Caco-2 (cell line): ENCODE measurements at regions not wholly inside any gene's neighbourhood (a gene's known extent, or its start where the extent isn't known, plus 50 kb on each side); places are given as distances from the start of the nearest gene placed in this dataset.
A peak's percentile ranks its signal among the peaks of the same experiment; 100 is the strongest.

Experiments
- BruUV-seq: library from RNA; stranded (reverse); fragments of 400-500 nt; replicated peaks from 2 replicates; lab custom pipeline; 2021; lab: Mats Ljungman, UMichigan
- CTCF ChIA-PET: fragments of 300-600 bp; sonication (Branson Sonifier 250); formaldehyde crosslinking; loops from one replicate; lab custom pipeline; 2022; ENCODE audit warnings: antibody characterized with exemption; lab: Charles Lee
- POLR2A ChIA-PET: fragments of 300-600 bp; sonication (Branson Sonifier 250); formaldehyde crosslinking; loops from one replicate; lab custom pipeline; 2022; ENCODE audit warnings: antibody characterized with exemption; lab: Charles Lee
- DNase-seq, 2 experiments: peaks; one replicate each; pipeline versions ENCODE4 v3.0.0 to v3.0.0-alpha.2; 2020 to 2022
- H3K27me3 ChIP-seq: replicated peaks from 2 replicates; pipeline ENCODE4 v1.6.0; 2011; ENCODE audit warnings: low read length; ENCODE audit not compliant: control insufficient read depth, insufficient read depth
- H3K36me3 ChIP-seq: 2 replicates; pipeline ENCODE4 v1.5.1; 2011; ENCODE audit warnings: low read length; ENCODE audit not compliant: control insufficient read depth, insufficient read depth
- H3K4me1 ChIP-seq: fragments of 250-450 bp; sonication (Bioruptor Pico); 2 replicates; pipeline ENCODE4 v1.5.1; 2020; ENCODE audit warnings: mild to moderate bottlenecking
- H3K4me3 ChIP-seq: 2 replicates; pipeline ENCODE4 v1.5.1; 2011; ENCODE audit warnings: low read depth, mild to moderate bottlenecking, control low read depth, low read length
- H3K9me3 ChIP-seq: fragments of 250-450 bp; sonication (Bioruptor Pico); 2 replicates; pipeline ENCODE4 v1.5.1; 2020; ENCODE audit warnings: mild to moderate bottlenecking, moderate library complexity
- H3K27ac Mint-ChIP-seq: one replicate; pipeline ENCODE4 v1.8.0; 2022; ENCODE audit warnings: mixed read lengths; ENCODE audit not compliant: unreplicated experiment
- H3K27me3 Mint-ChIP-seq: one replicate; pipeline ENCODE4 v1.8.0; 2022; ENCODE audit warnings: mixed read lengths; ENCODE audit not compliant: insufficient read depth, unreplicated experiment
- H3K36me3 Mint-ChIP-seq: one replicate; pipeline ENCODE4 v1.8.0; 2022; ENCODE audit warnings: mild to moderate bottlenecking, mixed read lengths; ENCODE audit not compliant: insufficient read depth, unreplicated experiment
- H3K4me1 Mint-ChIP-seq: one replicate; pipeline ENCODE4 v1.8.0; 2022; ENCODE audit warnings: low read depth, mixed read lengths; ENCODE audit not compliant: unreplicated experiment
- H3K4me3 Mint-ChIP-seq: one replicate; pipeline ENCODE4 v1.8.0; 2022; ENCODE audit warnings: mild to moderate bottlenecking, moderate library complexity, mixed read lengths; ENCODE audit not compliant: unreplicated experiment
- H3K9me3 Mint-ChIP-seq: one replicate; pipeline ENCODE4 v1.8.0; 2022; ENCODE audit warnings: mixed read lengths; ENCODE audit not compliant: unreplicated experiment
- intact Hi-C: fragments of 100-400 bp; cut with micrococcal nuclease; formaldehyde crosslinking; loops from one replicate; pipeline ENCODE4 v1.10.0; 2022; ENCODE audit not compliant: unreplicated experiment
- TF ChIP-seq, protein P1 (sequence below), 2 experiments: fragments of 200-600 bp in 1 of 2; IDR thresholded peaks; 1 replicate in 1 of 2; 2 replicates in 1 of 2; pipeline versions ENCODE4 v1.5.1 to v1.8.0; 2011 to 2022; ENCODE audit warnings: antibody characterized with exemption in 1 of 2, control low read depth in 1 of 2, inconsistent platforms in 1 of 2, low read depth in 1 of 2, low read length in 1 of 2, mild to moderate bottlenecking in 1 of 2, moderate library complexity in 1 of 2; ENCODE audit not compliant: insufficient read depth in 1 of 2, severe bottlenecking in 1 of 2, unreplicated experiment in 1 of 2

DNA sequence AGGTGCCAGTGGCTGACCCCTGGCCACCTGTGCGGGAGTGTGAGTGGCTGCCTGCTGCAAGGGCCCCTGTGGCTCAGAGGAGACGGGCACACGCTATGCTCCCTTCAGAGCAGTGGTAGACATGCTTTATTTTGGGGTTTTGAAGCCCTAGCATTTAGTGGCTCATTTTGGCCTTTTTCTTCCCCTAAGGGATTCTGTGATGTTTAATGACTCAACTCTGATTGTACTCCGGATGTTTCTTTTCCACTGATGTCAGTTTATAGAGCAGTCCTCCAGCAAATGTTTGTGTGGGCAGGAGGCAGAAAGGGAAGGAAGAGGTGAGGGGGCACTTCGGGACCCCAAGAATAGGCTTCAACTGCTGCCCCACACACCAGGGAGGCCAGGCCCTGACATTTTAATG, 288.9 kb upstream of the C2CD4B start:
- DNase-seq, result no peak
- peaks cover 27% of the 10 kb centered on the region for H3K4me1 Mint-ChIP-seq
- TF ChIP-seq, protein P1, sequence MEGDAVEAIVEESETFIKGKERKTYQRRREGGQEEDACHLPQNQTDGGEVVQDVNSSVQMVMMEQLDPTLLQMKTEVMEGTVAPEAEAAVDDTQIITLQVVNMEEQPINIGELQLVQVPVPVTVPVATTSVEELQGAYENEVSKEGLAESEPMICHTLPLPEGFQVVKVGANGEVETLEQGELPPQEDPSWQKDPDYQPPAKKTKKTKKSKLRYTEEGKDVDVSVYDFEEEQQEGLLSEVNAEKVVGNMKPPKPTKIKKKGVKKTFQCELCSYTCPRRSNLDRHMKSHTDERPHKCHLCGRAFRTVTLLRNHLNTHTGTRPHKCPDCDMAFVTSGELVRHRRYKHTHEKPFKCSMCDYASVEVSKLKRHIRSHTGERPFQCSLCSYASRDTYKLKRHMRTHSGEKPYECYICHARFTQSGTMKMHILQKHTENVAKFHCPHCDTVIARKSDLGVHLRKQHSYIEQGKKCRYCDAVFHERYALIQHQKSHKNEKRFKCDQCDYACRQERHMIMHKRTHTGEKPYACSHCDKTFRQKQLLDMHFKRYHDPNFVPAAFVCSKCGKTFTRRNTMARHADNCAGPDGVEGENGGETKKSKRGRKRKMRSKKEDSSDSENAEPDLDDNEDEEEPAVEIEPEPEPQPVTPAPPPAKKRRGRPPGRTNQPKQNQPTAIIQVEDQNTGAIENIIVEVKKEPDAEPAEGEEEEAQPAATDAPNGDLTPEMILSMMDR (IDR thresholded peaks at IDR 0.05; ENCODE audit: insufficient read depth in 1 of 2, low read depth in 1 of 2, low read length in 1 of 2, severe bottlenecking in 1 of 2, unreplicated experiment in 1 of 2), result no peak
- no peaks in the 10 kb centered on the region for H3K9me3 Mint-ChIP-seq
- H3K27ac Mint-ChIP-seq, result peak overlapping the region; percentile 39
- no peaks in the 10 kb centered on the region for H3K27me3 Mint-ChIP-seq
- CTCF ChIA-PET, result no interaction called here
- intact Hi-C loops, result no loop called here
- no peaks in the 10 kb centered on the region for H3K9me3 ChIP-seq
- H3K27me3 ChIP-seq, result no peaks in the 10 kb centered on the region
- H3K4me3 Mint-ChIP-seq, result no peak overlapping the region
- H3K4me3 ChIP-seq, result no peak overlapping the region
- no peaks in the 10 kb centered on the region for H3K36me3 ChIP-seq
- H3K4me1 ChIP-seq, result peaks cover 3% of the 10 kb centered on the region; the same call in 1 of the 2 replicates
- no TSS peak for BruUV-seq
- peaks cover 27% of the 10 kb centered on the region for H3K36me3 Mint-ChIP-seq
- POLR2A ChIA-PET, result no interaction called here

DNA sequence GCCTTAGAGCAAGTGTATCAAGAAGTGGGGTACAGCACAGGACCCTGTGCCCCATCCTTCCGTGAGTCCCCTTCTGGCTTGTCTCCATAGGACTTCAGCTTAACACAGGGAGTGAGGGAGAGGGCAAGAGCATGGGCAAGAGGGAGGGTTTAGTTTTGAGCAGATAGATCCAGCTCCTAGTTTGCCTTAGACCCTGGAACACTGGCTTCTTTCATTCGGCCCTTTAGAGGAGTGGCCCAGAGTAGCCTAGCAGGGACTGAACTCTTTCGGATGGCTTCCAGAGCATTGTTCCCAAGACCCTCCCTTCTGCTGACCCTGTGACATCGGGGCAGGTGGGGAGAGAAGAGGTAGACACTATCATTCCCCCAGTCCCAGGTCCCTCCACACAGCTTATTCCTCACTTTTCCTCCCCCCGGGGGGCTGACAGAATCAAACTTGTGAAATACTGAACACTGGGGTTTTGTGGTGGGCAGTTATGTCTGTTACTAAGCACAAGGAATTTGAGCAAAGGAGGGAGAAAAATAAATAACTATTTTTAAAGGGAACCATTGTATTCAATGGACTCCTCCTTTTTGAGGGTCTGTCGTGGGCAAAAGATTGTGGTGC, 289.6 kb upstream of the C2CD4B start:
- Mint-ChIP-seq H3K9me3 (no peaks in the 10 kb centered on the region), H3K4me1 (peaks cover 26% of the 10 kb centered on the region), H3K36me3 (peaks cover 27% of the 10 kb centered on the region), H3K27me3 (no peaks in the 10 kb centered on the region), H3K27ac (peak overlapping the region; percentile 39), H3K4me3 (no peak overlapping the region)
- ChIA-PET CTCF (interaction anchor here (0.7 kb wide), 1 partner anchor 99 kb away, joined by 3 read pairs; no protein-coding TSS in a partner anchor), POLR2A (no interaction called here)
- Histone ChIP-seq H3K36me3 (no peaks in the 10 kb centered on the region), H3K4me1 (peaks cover 3% of the 10 kb centered on the region; the same call in 1 of the 2 replicates), H3K4me3 (no peak overlapping the region), H3K9me3 (no peaks in the 10 kb centered on the region), H3K27me3 (no peaks in the 10 kb centered on the region)
- no TSS peak for BruUV-seq
- TF ChIP-seq, protein P1 (IDR thresholded peaks at IDR 0.05; ENCODE audit: insufficient read depth in 1 of 2, low read depth in 1 of 2, low read length in 1 of 2, severe bottlenecking in 1 of 2, unreplicated experiment in 1 of 2), result no peak
- intact Hi-C loops, result no loop called here
- DNase-seq, result no peak

DNA sequence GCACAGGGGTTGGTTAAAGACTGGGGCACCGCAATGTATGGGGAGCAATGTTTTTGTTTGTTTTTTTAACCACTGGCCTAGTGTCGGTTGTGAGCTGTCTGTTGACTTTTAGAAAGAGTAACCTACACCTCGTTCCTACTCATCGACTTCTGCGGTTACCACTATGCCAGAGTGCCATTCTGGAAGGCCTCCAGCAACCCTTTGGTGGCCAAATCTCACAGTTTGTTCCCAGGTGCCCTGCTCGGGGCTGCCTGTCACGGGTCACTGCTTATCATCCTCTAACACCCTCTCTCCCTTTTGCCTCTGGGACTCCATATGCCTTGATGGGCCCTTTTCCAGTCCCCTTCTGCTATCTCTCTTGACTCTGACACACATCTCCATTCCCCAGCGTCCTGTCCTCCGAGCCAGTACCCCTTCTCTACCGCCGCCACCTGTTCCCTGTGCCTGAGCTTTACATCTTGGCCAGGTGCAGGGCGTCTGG, 290.4 kb upstream of the C2CD4B start:
- Mint-ChIP-seq H3K9me3 (no peaks in the 10 kb centered on the region), H3K4me1 (peaks cover 21% of the 10 kb centered on the region), H3K36me3 (peaks cover 32% of the 10 kb centered on the region), H3K27me3 (no peaks in the 10 kb centered on the region), H3K27ac (no peak overlapping the region), H3K4me3 (no peak overlapping the region)
- ChIA-PET CTCF (interaction anchor here (0.7 kb wide), 1 partner anchor 98 kb away, joined by 3 read pairs; no protein-coding TSS in a partner anchor), POLR2A (no interaction called here)
- Histone ChIP-seq H3K27me3 (no peaks in the 10 kb centered on the region), H3K9me3 (no peaks in the 10 kb centered on the region), H3K36me3 (no peaks in the 10 kb centered on the region), H3K4me1 (peaks cover 3% of the 10 kb centered on the region; the same call in 1 of the 2 replicates), H3K4me3 (no peak overlapping the region)
- intact Hi-C loops, result no loop called here
- no peak for DNase-seq
- BruUV-seq, result no TSS peak
- TF ChIP-seq, protein P1 (IDR thresholded peaks at IDR 0.05; ENCODE audit: insufficient read depth in 1 of 2, low read depth in 1 of 2, low read length in 1 of 2, severe bottlenecking in 1 of 2, unreplicated experiment in 1 of 2), result no peak
